Suppressor macrophage (primary cell): ENCODE measurements at regions not wholly inside any gene's neighbourhood (a gene's known extent, or its start where the extent isn't known, plus 50 kb on each side); places are given as distances from the start of the nearest gene placed in this dataset.
"Not testable (repeated sequence)": the region's sequence is repeated elsewhere in the genome, so short reads cannot be mapped to it uniquely, and the experiment has no call there.

Experiments
- DNase-seq, 4 experiments: peaks; one replicate each; pipeline ENCODE4 v3.0.0-alpha.2; 2020 to 2022

GRCh38 chr3:104175696-104176095 is 1191.0 kb upstream of the ALCAM start:
- DNase-seq: no peak

- DNase-seq: no peak
These were observed 1190.0 kb upstream of the ALCAM start for GRCh38 chr3:104176706-104177105.

GRCh38 chr3:104178680-104179079 is 1188.0 kb upstream of the ALCAM start:
- no peak for DNase-seq

- no peak for DNase-seq
These were observed 1185.8 kb upstream of the ALCAM start for GRCh38 chr3:104180906-104181305.

- no peak for DNase-seq
These were observed 1176.0 kb upstream of the ALCAM start for GRCh38 chr3:104190681-104191080.

GRCh38 chr3:104198131-104198530 is 1168.6 kb upstream of the ALCAM start:
- no peak for DNase-seq

- DNase-seq: no peak
These were observed 1159.8 kb upstream of the ALCAM start for GRCh38 chr3:104206925-104207324.

GRCh38 chr3:104214277-104214676 is 1152.4 kb upstream of the ALCAM start:
- DNase-seq: no peak

GRCh38 chr3:104214937-104215336 is 1151.8 kb upstream of the ALCAM start:
- DNase-seq: no peak

GRCh38 chr3:104219046-104219445 is 1147.7 kb upstream of the ALCAM start:
- DNase-seq: not testable (repeated sequence)

- no peak for DNase-seq
These were observed 1132.1 kb upstream of the ALCAM start for GRCh38 chr3:104234442-104235194.

- no peak for DNase-seq
These were observed 1122.0 kb upstream of the ALCAM start for GRCh38 chr3:104244680-104245220.

- DNase-seq: no peak
These were observed 1121.4 kb upstream of the ALCAM start for GRCh38 chr3:104245261-104245660.

- no peak for DNase-seq
These were observed 1120.7 kb upstream of the ALCAM start for GRCh38 chr3:104245981-104246380.

GRCh38 chr3:104257486-104257885 is 1109.2 kb upstream of the ALCAM start:
- no peak for DNase-seq

- DNase-seq: no peak
These were observed 1103.2 kb upstream of the ALCAM start for GRCh38 chr3:104263477-104263876.

GRCh38 chr3:104266219-104266618 is 1100.5 kb upstream of the ALCAM start:
- not testable (repeated sequence) for DNase-seq

GRCh38 chr3:104269771-104270170 is 1096.9 kb upstream of the ALCAM start:
- DNase-seq: no peak

- peak in 2 of 4 experiments; percentile 7 to 12 for DNase-seq
These were observed 1093.6 kb upstream of the ALCAM start for GRCh38 chr3:104273046-104273649.

- no peak for DNase-seq
These were observed 1091.5 kb upstream of the ALCAM start for GRCh38 chr3:104275199-104275598.

- no peak for DNase-seq
These were observed 1087.1 kb upstream of the ALCAM start for GRCh38 chr3:104279617-104280016.

- no peak for DNase-seq
These were observed 1085.0 kb upstream of the ALCAM start for GRCh38 chr3:104281713-104282112.

- peak in 1 of 4 experiments; percentile 1 for DNase-seq
These were observed 1080.1 kb upstream of the ALCAM start for GRCh38 chr3:104286645-104287044.

- DNase-seq: no peak
These were observed 1075.3 kb upstream of the ALCAM start for GRCh38 chr3:104291437-104291851.
